ENCODE measurements at regions not wholly inside any gene's neighbourhood (a gene's known extent, or its start where the extent isn't known, plus 50 kb on each side); places are given as distances from the start of the nearest gene placed in this dataset.

- no peak for TF ChIP-seq ZXDC (CRISPR knock-in tag; IDR thresholded peaks at IDR 0.05)
- no peak for TF ChIP-seq NR2F2 (IDR thresholded peaks at IDR 0.05; ENCODE audit: borderline replicate concordance, low read depth)
- TF ChIP-seq KDM5A (IDR thresholded peaks at IDR 0.05; ENCODE audit: borderline replicate concordance, low read length) = no peak
- no peak for TF ChIP-seq YEATS2 (CRISPR knock-in tag; IDR thresholded peaks at IDR 0.05; ENCODE audit: borderline replicate concordance)
- TF ChIP-seq ZNF546 (CRISPR knock-in tag; conservative IDR thresholded peaks at IDR 0.05) = no peak
- TF ChIP-seq ELF3 (CRISPR knock-in tag; IDR thresholded peaks at IDR 0.05) = peak; percentile 34; the same call in 1 of the 2 replicates
- TF ChIP-seq ZNF746 (CRISPR knock-in tag; IDR thresholded peaks at IDR 0.05) = no peak
- no peak for TF ChIP-seq FOXJ3 (CRISPR knock-in tag; IDR thresholded peaks at IDR 0.05; ENCODE audit: borderline replicate concordance)
- no peak for TF ChIP-seq NFIB (CRISPR knock-in tag; IDR thresholded peaks at IDR 0.05; ENCODE audit: borderline replicate concordance)
- no peak for TF ChIP-seq ZNF800 (CRISPR knock-in tag; IDR thresholded peaks at IDR 0.05)
- TF ChIP-seq ZBTB46 (CRISPR knock-in tag; IDR thresholded peaks at IDR 0.05; ENCODE audit: borderline replicate concordance) = no peak
- TF ChIP-seq ATF7-NPFF (CRISPR knock-in tag; IDR thresholded peaks at IDR 0.05; ENCODE audit: low read depth) = no peak
- no peak for TF ChIP-seq SOX13 (IDR thresholded peaks at IDR 0.05)
- TF ChIP-seq SOX13 (CRISPR knock-in tag; conservative IDR thresholded peaks at IDR 0.05 in 1 of 2, IDR thresholded peaks at IDR 0.05 in 1 of 2) = peak in 1 of 2 experiments; percentile 28; a peak in 1 of 4 replicates
- no peak for TF ChIP-seq ZNF816 (CRISPR knock-in tag; IDR thresholded peaks at IDR 0.05; ENCODE audit: borderline replicate concordance)
- no peak for TF ChIP-seq HNRNPK (IDR thresholded peaks at IDR 0.05; ENCODE audit: low read depth, low read length, poor library complexity, severe bottlenecking)
- TF ChIP-seq ZNF451 (CRISPR knock-in tag; IDR thresholded peaks at IDR 0.05) = no peak
- no peak for TF ChIP-seq NFKB2 (CRISPR knock-in tag; IDR thresholded peaks at IDR 0.05; ENCODE audit: borderline replicate concordance)
- TF ChIP-seq DPF2 (CRISPR knock-in tag; IDR thresholded peaks at IDR 0.05; ENCODE audit: borderline replicate concordance, low read depth) = no peak
Measured at GRCh38 chr10:32139223-32140073, 83.2 kb upstream of the KIF5B start (continued).
